Amniotic epithelial cell (primary cell): ENCODE measurements at regions not wholly inside any gene's neighbourhood (a gene's known extent, or its start where the extent isn't known, plus 50 kb on each side); places are given as distances from the start of the nearest gene placed in this dataset.
"Not testable (repeated sequence)": the region's sequence is repeated elsewhere in the genome, so short reads cannot be mapped to it uniquely, and the experiment has no call there.

Source experiments
- DNase-seq: peaks from one replicate; pipeline ENCODE4 v3.0.0-alpha.2; 2010; ENCODE audit warnings: low read depth

GRCh38 chr10:30763918-30764317, 134.4 kb upstream of the LYZL2 start:
- no peak for DNase-seq

GRCh38 chr10:30762620-30763019, 133.1 kb upstream of the LYZL2 start:
- no peak for DNase-seq

DNA sequence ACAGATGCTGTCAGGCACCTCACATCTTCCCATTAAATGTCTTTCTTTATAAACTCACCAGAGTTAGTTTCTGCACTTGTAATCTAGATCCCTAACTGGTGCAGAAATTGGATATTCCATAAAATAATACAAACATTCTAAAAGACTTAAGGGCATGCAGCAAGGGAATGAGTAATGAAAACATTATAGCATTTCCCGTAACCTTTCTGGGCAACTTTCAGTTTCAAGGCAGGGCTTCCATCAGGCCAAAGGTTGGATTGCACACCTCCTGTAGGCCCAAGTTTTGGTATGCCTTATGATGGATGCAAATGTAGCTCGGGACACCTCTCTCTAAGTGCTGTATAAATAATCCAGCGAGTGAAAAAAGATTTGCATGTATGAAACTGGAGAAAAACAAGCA, 129.9 kb upstream of the LYZL2 start:
- DNase-seq, result peak; percentile 33

GRCh38 chr10:30758338-30758737, 128.8 kb upstream of the LYZL2 start:
- peak; percentile 55 for DNase-seq

DNA sequence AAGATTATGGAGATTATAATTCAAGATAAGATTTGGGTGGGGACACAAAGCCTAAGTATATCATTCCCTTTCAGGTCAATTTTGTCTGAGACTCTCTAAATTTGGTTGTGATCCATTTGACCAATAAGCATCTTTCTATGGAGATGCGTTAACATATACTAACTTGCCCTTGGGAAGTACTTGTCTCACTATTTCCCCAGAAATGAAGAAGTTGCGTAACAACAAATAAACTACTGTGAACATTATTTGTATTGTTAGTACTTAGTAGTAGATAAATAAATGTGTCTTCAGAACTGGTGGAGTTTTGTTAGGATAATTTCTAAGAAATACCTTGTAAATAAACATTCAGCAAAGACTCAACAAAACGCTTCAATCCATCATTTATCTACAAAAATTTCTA, 127.3 kb upstream of the LYZL2 start:
- DNase-seq, result peak; percentile 16

- DNase-seq, result no peak
These were observed 126.6 kb upstream of the LYZL2 start for GRCh38 chr10:30756151-30756550.

DNA sequence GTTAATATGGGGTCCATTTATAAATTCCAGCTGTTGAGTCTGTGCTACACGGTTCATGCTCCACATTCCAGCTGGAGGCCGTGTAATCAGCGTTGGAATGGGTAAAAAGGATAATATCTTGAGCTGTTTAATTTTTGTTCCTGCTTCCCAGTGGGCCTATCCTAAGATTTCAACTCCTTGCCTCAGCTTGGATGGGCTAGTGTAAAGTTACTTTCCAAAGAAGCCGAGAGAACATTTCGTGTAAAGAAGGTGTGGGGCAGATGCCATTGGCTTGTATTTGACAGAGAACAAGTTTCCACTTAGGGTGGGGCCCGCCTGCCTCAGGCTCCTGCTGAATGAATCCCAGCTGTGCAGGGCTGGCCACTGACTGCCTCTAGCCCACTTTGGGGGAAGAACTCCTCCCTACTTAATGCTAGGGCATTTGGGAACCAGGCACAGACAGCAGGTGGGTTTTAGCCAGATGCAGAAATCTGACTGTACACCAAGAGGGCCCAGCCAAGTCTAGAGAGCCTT, 125.9 kb upstream of the LYZL2 start:
- no peak for DNase-seq

- no peak for DNase-seq
These were observed 122.9 kb upstream of the LYZL2 start for GRCh38 chr10:30752481-30752881.

GRCh38 chr10:30751678-30752331, 122.3 kb upstream of the LYZL2 start:
- DNase-seq, result peak; percentile 49

DNA sequence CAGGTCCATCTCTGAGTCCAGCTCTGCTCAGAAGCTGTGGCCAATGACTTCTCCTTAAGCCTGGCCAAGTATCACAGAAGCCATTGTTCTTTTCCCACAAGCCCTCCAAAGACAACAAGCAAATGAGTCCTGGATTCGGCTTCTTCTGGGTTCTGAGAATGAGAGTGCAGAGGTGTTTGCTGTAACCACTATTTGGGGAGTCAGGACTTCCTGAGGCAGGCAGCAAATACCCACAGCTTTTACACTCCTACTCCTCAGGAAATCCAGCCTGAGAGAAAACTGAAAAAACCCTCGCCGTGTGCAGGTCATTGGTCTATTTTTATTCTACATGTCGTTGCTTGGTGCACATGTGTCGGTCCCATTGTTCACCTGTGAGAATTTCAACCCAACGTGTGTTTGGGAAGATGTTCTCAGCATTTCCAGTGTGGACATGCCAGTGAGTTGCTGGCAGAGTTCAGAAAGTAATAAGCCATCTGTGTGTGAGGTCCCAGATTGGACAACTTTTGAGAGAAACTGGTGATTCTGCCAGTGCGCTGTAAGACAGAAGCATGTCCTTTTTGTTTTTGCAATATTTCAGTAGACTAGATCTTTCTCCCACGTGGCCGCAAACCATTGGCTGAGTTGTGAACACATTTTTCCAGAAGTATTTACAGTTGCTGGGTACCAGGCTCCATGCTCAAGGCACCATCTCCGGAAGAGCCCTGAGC, 121.6 kb upstream of the LYZL2 start:
- DNase-seq, result no peak

GRCh38 chr10:30749385-30749784, 119.8 kb upstream of the LYZL2 start:
- DNase-seq, result no peak

GRCh38 chr10:30748152-30748973, 118.8 kb upstream of the LYZL2 start:
- DNase-seq, result no peak

DNA sequence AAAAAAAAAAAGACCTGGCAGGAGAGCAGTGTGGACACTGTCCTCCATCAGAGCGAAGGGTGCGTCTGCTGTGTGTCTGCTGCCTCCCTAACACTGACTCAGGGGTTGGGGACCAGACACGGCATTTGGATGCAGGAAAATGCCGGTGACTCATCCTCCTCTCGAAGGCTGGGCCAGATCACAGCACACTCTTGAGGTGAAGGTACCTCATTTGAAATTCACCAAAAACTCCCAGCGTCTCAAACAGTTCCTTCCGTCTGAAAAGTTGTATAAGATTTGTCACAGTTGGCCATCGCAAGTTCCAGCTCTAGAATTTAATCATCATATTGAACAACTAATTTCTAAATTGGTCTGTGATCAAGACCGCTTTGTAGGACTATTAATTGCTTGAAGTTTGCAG, 118.1 kb upstream of the LYZL2 start:
- DNase-seq, result peak; percentile 35

DNA sequence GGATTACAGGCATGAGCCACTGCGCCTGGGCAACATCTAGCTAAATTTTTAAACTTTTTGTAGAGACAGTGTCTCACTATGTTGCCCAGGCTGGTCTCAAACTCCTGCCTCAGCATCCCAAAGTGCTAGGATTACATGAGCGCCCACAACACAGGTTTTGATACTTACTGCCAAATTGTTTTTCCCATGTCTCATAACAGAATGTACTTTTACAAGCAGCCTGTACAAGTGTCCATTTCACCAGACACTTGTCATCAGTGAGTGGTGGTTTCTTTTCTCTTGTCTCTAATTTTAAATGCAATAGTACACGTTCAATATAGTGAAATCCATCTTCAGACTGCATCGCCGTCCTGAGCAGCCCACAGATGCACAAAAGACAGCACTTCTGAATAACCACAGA, 116.4 kb upstream of the LYZL2 start:
- no peak for DNase-seq

- DNase-seq, result no peak
These were observed 114.6 kb upstream of the LYZL2 start for GRCh38 chr10:30744106-30744505.

GRCh38 chr10:30743586-30743985, 114.0 kb upstream of the LYZL2 start:
- DNase-seq, result no peak

DNA sequence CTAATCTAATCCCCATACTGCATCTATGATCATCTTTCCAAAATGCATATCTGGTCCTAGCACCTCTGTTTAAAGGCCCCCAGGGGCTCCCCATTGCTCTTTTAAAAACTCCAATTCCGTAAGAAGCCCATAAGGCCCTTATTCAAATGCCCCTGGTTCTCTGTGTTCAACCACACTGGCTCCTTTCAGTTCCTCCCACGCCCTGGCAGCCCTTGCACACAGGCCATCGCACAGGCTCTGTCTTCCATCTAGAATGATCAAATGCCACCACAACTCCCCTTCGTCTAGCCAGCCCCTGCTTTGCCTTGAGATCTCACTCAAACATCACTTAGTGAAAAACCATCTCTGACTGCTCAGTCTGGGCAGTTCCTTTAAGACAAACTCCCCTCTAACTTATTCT, 112.9 kb upstream of the LYZL2 start:
- DNase-seq, result no peak

GRCh38 chr10:30740774-30741173, 111.2 kb upstream of the LYZL2 start:
- not testable (repeated sequence) for DNase-seq

GRCh38 chr10:30738416-30738815, 108.9 kb upstream of the LYZL2 start:
- DNase-seq, result no peak

DNA sequence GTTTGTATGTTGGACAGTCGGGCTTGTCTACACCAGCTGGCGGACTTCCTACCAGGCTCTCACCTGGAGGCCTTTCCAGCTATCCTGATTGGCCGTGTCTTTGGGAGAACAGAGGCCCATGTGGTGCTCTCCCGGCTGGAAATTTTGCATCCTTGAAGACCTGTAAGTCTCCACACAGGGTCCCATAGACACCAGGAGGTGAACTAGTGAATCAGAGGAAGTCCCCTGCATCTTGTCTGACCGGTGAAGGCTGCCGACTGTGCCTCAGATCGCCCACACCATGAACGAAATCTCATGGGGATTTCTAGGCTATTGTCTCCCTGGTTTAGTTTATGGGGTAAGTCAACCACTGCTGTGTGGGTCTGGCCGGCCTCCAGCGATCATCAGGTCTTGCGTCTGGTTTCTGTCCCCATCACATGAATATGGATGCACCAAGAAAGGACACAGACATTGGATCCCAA, 108.4 kb upstream of the LYZL2 start:
- no peak for DNase-seq

DNA sequence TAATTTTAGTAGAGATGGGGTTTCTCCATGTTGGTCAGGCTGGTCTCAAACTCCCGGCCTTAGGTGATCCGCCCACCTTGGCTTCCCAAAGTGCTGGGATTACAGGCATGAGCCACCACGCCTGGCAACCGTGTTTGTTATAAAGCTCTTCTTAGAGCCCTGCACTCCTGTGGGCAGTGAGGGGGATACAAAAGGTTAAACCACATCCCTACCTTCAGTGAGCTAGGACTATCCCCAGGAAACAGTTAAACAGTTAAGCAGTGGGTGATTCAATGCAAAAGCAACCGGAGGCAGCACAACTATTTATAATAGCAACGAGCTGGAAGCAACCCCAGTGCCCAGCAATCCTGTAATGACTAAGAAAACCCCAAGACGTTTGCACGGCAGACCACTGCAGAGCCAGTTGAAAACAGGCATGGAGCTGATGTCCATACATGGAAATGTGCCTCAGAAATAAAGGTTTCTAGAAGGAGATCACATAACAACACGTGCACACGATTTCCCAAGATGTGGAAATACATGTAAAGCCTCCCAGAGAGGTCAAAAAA, 107.2 kb upstream of the LYZL2 start:
- DNase-seq, result peak; percentile 100

DNA sequence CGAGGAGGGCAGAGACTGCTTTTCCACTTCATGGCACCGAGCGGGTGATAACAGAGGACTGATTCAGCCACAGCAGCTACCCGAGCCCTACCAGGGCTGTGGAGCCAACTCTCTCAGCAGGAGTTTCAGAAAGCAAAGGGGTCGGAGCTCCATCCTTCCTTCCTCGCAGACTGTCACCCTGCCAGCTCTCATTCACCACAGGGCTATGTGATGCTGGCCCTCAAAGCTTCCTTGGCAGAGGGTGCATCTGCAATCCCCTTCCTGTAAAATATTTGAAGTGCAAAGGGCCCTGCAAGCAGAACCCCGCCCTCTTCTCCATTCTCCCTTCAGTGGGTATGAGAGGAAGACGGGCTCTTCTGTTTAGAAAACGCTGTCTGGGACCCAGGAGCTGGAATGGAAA, 105.3 kb upstream of the LYZL2 start:
- DNase-seq, result no peak
